CD4-positive, alpha-beta T cell (primary cell): ENCODE measurements at regions not wholly inside any gene's neighbourhood (a gene's known extent, or its start where the extent isn't known, plus 50 kb on each side); places are given as distances from the start of the nearest gene placed in this dataset.

Experiments
- ATAC-seq: fragments of 200-7000 bp; cut with Tn5 transposase; one replicate; pipeline ENCODE4 v1.10.0; 2022; ENCODE audit warnings: mild to moderate bottlenecking; ENCODE audit not compliant: poor library complexity
- CTCF ChIA-PET: fragments of 350-600 bp; sonication (Branson Sonifier 250); formaldehyde crosslinking; loops from one replicate; lab custom pipeline; 2021; ENCODE audit warnings: antibody characterized with exemption, inconsistent platforms; lab: Charles Lee
- POLR2A ChIA-PET: fragments of 350-600 bp; sonication (Branson Sonifier 250); formaldehyde crosslinking; loops from one replicate; lab custom pipeline; 2021; ENCODE audit warnings: antibody characterized with exemption, inconsistent platforms; lab: Charles Lee
- DNase-seq, 14 experiments: peaks; one replicate each; pipeline ENCODE4 v3.0.0-alpha.2; 2013 to 2020; ENCODE audit warnings: mixed read lengths in 2 of 14
- H3K27ac ChIP-seq, 2 donors: one replicate each; pipeline versions ENCODE4 v1.5.1 to v1.7.0; 2013; ENCODE audit warnings: low read length in 2 of 2, low read depth in 1 of 2, mild to moderate bottlenecking in 1 of 2
- H3K27me3 ChIP-seq, 2 experiments: 1 replicate in 1 of 2; 2 replicates in 1 of 2; pipeline versions ENCODE4 v1.6.1 to v1.7.0; 2013; ENCODE audit warnings: low read length in 2 of 2, control low read depth in 1 of 2, mild to moderate bottlenecking in 1 of 2, moderate library complexity in 1 of 2; ENCODE audit not compliant: insufficient read depth in 2 of 2, control insufficient read depth in 1 of 2
- H3K36me3 ChIP-seq: one replicate; pipeline ENCODE4 v1.6.1; 2013; ENCODE audit warnings: low read length, control low read depth; ENCODE audit not compliant: insufficient read depth
- H3K4me1 ChIP-seq: one replicate; pipeline ENCODE4 v1.6.1; 2013; ENCODE audit warnings: low read length, control low read depth; ENCODE audit not compliant: insufficient read depth
- H3K4me3 ChIP-seq: one replicate; pipeline ENCODE4 v1.5.1; 2013; ENCODE audit warnings: mild to moderate bottlenecking, low read length, moderate library complexity
- H3K9me3 ChIP-seq, 2 experiments: 1 replicate in 1 of 2; 2 replicates in 1 of 2; pipeline versions ENCODE4 v1.6.1 to v1.7.0; 2013; ENCODE audit warnings: low read length in 2 of 2, mild to moderate bottlenecking in 2 of 2, control low read depth in 1 of 2, moderate library complexity in 1 of 2; ENCODE audit not compliant: control insufficient read depth in 1 of 2, insufficient read depth in 1 of 2
- H3K27ac Mint-ChIP-seq: one replicate; pipeline ENCODE4 v1.8.0; 2020; ENCODE audit warnings: mixed read lengths
- H3K27me3 Mint-ChIP-seq: one replicate; pipeline ENCODE4 v1.8.0; 2021; ENCODE audit warnings: mixed read lengths
- H3K36me3 Mint-ChIP-seq: one replicate; pipeline ENCODE4 v1.8.0; 2021; ENCODE audit warnings: low read depth, mixed read lengths
- H3K4me1 Mint-ChIP-seq: one replicate; pipeline ENCODE4 v1.8.0; 2021; ENCODE audit warnings: low read depth, mixed read lengths
- H3K4me3 Mint-ChIP-seq: one replicate; pipeline ENCODE4 v1.8.0; 2020; ENCODE audit warnings: mild to moderate bottlenecking, mixed read lengths
- H3K9me3 Mint-ChIP-seq: one replicate; pipeline ENCODE4 v1.8.0; 2020; ENCODE audit warnings: mixed read lengths
- CTCF ChIP-seq: fragments of 200-600 bp; IDR thresholded peaks from one replicate; pipeline ENCODE4 v1.8.0; 2022; ENCODE audit warnings: antibody characterized with exemption, mild to moderate bottlenecking
- intact Hi-C, 2 experiments: fragments of 100-400 bp; cut with DNase I in 1 of 2; cut with micrococcal nuclease in 1 of 2; formaldehyde crosslinking; loops; one replicate each; pipeline versions ENCODE4 v1.15.1 to v1.9.0; 2023 to 2025; cut with DNase I, micrococcal nuclease

DNA sequence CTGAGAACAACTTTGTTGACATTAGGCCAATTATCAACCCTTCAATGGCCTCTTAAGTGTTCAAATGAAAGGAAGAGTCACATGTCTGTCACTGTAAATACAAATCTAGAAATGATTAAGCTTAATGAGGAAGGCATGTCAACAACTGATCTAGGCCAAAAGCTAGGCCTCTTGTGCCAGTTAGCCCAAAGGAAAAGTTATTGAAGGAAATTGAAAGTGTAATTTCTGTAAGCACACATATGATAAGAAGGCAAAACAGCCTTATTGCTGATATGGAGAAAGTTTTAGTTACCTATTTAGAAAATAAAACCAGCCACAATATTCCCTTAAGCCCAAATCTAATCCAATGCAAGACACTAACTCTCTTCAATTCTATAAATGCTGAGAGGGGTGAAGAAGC is 604.7 kb downstream of the SLITRK6 start:
- no peaks in the 10 kb centered on the region for H3K27me3 ChIP-seq
- peaks cover 0 to 4% of the 10 kb centered on the region in 2 experiments for H3K9me3 ChIP-seq
- no peak overlapping the region for H3K27ac ChIP-seq
- H3K36me3 ChIP-seq: no peaks in the 10 kb centered on the region
- ChIA-PET CTCF (no interaction called here), POLR2A (no interaction called here)
- no peak overlapping the region for H3K4me3 ChIP-seq
- Mint-ChIP-seq H3K4me1 (no peaks in the 10 kb centered on the region), H3K9me3 (no peaks in the 10 kb centered on the region), H3K4me3 (no peak overlapping the region), H3K27me3 (no peaks in the 10 kb centered on the region), H3K27ac (no peak overlapping the region), H3K36me3 (no peaks in the 10 kb centered on the region)
- TF ChIP-seq CTCF: no peak
- intact Hi-C loops: no loop called here
- H3K4me1 ChIP-seq: no peaks in the 10 kb centered on the region
- ATAC-seq (no peak), DNase-seq (no peak)

GRCh38 chr13:85191996-85192718 is 607.1 kb downstream of the SLITRK6 start:
- POLR2A ChIA-PET: no interaction called here
- Histone ChIP-seq H3K4me3 (no peak overlapping the region), H3K36me3 (no peaks in the 10 kb centered on the region), H3K27ac (no peak overlapping the region), H3K27me3 (no peaks in the 10 kb centered on the region), H3K9me3 (peaks cover 0 to 4% of the 10 kb centered on the region in 2 experiments), H3K4me1 (no peaks in the 10 kb centered on the region)
- no peak for DNase-seq
- CTCF ChIA-PET: no interaction called here
- ATAC-seq: no peak
- Mint-ChIP-seq H3K9me3 (peaks cover 2% of the 10 kb centered on the region), H3K4me1 (no peaks in the 10 kb centered on the region), H3K27me3 (no peaks in the 10 kb centered on the region), H3K4me3 (no peak overlapping the region), H3K27ac (no peak overlapping the region), H3K36me3 (no peaks in the 10 kb centered on the region)
- TF ChIP-seq CTCF: no peak
- intact Hi-C loops: no loop called here

GRCh38 chr13:85186356-85187045 is 612.7 kb downstream of the SLITRK6 start:
- H3K27ac ChIP-seq: no peak overlapping the region
- ChIA-PET CTCF (no interaction called here), POLR2A (no interaction called here)
- H3K27me3 Mint-ChIP-seq: no peaks in the 10 kb centered on the region
- no peaks in the 10 kb centered on the region for H3K36me3 ChIP-seq
- intact Hi-C loops: no loop called here
- ATAC-seq (no peak), DNase-seq (no peak)
- H3K27me3 ChIP-seq: no peaks in the 10 kb centered on the region
- H3K4me3 Mint-ChIP-seq: no peak overlapping the region
- H3K9me3 Mint-ChIP-seq: peaks cover 7% of the 10 kb centered on the region
- H3K4me1 ChIP-seq: no peaks in the 10 kb centered on the region
- TF ChIP-seq CTCF: no peak
- H3K36me3 Mint-ChIP-seq: no peaks in the 10 kb centered on the region
- no peaks in the 10 kb centered on the region for H3K4me1 Mint-ChIP-seq
- H3K27ac Mint-ChIP-seq: no peak overlapping the region
- H3K4me3 ChIP-seq: no peak overlapping the region
- peaks cover 0 to 4% of the 10 kb centered on the region in 2 experiments for H3K9me3 ChIP-seq
